ENCODE measurements at regions not wholly inside any gene's neighbourhood (a gene's known extent, or its start where the extent isn't known, plus 50 kb on each side); places are given as distances from the start of the nearest gene placed in this dataset.
A peak's percentile ranks its signal among the peaks of the same experiment; 100 is the strongest.

DNA sequence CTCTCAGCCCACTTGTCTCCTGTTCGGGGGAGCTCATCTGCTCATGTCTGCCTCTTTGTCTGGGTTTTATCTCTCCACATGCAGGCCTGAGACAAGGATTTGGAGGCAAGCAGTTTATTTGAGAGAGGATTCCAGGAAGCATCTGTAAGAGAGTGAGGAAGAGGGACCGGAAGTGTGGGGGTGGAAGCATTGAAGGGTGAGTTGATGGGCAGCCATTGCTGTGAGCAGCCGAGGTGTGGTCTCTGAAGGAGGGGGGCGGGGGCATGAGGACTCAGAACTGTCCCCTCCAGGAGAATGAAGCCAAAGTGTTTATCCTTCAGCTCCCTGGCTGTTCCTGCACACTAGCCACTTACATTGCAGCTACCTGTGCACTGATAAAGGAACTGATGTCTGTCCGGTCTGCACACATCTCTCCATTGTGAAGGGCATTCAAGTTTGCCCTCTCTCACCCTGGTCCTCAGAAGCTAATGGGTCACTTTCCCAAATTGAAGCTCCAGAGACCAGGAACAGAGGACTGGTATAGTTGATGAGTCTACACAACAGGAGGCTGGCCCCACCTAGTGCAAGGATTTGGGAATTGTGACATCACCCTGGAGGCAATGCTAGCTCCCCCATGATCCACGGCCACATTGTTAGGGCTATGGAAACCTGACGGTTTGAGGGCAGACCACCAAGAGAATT, 100.5 kb upstream of the FOXA2 start (continued):
- TF ChIP-seq, protein P1, sequence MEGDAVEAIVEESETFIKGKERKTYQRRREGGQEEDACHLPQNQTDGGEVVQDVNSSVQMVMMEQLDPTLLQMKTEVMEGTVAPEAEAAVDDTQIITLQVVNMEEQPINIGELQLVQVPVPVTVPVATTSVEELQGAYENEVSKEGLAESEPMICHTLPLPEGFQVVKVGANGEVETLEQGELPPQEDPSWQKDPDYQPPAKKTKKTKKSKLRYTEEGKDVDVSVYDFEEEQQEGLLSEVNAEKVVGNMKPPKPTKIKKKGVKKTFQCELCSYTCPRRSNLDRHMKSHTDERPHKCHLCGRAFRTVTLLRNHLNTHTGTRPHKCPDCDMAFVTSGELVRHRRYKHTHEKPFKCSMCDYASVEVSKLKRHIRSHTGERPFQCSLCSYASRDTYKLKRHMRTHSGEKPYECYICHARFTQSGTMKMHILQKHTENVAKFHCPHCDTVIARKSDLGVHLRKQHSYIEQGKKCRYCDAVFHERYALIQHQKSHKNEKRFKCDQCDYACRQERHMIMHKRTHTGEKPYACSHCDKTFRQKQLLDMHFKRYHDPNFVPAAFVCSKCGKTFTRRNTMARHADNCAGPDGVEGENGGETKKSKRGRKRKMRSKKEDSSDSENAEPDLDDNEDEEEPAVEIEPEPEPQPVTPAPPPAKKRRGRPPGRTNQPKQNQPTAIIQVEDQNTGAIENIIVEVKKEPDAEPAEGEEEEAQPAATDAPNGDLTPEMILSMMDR (IDR thresholded peaks at IDR 0.05 in 2 of 3, conservative IDR thresholded peaks at IDR 0.05 in 1 of 3; ENCODE audit: insufficient read depth in 2 of 3, low read depth in 1 of 3, low read length in 3 of 3), result peak in 2 of 3 experiments; percentile 16 to 22; a peak in 1 of 6 replicates
- TF ChIP-seq GABPA (tag; conservative IDR thresholded peaks at IDR 0.05; ENCODE audit: low read depth), result peak; percentile 48; the same call in 1 of the 2 replicates
- TF ChIP-seq SNRNP70 (optimal IDR thresholded peaks at IDR 0.05; ENCODE audit: low read depth, low read length), result no peak
- TF ChIP-seq CHD2 (IDR thresholded peaks at IDR 0.05; ENCODE audit: low read depth, low read length), result no peak
- no peak for TF ChIP-seq THRAP3 (IDR thresholded peaks at IDR 0.05; ENCODE audit: borderline replicate concordance)
- no peak for TF ChIP-seq ZC3H11A (IDR thresholded peaks at IDR 0.05; ENCODE audit: low read depth, low read length)
- TF ChIP-seq, protein P2, sequence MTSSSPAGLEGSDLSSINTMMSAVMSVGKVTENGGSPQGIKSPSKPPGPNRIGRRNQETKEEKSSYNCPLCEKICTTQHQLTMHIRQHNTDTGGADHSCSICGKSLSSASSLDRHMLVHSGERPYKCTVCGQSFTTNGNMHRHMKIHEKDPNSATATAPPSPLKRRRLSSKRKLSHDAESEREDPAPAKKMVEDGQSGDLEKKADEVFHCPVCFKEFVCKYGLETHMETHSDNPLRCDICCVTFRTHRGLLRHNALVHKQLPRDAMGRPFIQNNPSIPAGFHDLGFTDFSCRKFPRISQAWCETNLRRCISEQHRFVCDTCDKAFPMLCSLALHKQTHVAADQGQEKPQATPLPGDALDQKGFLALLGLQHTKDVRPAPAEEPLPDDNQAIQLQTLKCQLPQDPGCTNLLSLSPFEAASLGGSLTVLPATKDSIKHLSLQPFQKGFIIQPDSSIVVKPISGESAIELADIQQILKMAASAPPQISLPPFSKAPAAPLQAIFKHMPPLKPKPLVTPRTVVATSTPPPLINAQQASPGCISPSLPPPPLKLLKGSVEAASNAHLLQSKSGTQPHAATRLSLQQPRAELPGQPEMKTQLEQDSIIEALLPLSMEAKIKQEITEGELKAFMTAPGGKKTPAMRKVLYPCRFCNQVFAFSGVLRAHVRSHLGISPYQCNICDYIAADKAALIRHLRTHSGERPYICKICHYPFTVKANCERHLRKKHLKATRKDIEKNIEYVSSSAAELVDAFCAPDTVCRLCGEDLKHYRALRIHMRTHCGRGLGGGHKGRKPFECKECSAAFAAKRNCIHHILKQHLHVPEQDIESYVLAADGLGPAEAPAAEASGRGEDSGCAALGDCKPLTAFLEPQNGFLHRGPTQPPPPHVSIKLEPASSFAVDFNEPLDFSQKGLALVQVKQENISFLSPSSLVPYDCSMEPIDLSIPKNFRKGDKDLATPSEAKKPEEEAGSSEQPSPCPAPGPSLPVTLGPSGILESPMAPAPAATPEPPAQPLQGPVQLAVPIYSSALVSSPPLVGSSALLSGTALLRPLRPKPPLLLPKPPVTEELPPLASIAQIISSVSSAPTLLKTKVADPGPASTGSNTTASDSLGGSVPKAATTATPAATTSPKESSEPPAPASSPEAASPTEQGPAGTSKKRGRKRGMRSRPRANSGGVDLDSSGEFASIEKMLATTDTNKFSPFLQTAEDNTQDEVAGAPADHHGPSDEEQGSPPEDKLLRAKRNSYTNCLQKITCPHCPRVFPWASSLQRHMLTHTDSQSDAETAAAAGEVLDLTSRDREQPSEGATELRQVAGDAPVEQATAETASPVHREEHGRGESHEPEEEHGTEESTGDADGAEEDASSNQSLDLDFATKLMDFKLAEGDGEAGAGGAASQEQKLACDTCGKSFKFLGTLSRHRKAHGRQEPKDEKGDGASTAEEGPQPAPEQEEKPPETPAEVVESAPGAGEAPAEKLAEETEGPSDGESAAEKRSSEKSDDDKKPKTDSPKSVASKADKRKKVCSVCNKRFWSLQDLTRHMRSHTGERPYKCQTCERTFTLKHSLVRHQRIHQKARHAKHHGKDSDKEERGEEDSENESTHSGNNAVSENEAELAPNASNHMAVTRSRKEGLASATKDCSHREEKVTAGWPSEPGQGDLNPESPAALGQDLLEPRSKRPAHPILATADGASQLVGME (CRISPR knock-in tag; IDR thresholded peaks at IDR 0.05), result no peak

All from K562 (cell line).